ENCODE measurements at regions not wholly inside any gene's neighbourhood (a gene's known extent, or its start where the extent isn't known, plus 50 kb on each side); places are given as distances from the start of the nearest gene placed in this dataset.

DNA sequence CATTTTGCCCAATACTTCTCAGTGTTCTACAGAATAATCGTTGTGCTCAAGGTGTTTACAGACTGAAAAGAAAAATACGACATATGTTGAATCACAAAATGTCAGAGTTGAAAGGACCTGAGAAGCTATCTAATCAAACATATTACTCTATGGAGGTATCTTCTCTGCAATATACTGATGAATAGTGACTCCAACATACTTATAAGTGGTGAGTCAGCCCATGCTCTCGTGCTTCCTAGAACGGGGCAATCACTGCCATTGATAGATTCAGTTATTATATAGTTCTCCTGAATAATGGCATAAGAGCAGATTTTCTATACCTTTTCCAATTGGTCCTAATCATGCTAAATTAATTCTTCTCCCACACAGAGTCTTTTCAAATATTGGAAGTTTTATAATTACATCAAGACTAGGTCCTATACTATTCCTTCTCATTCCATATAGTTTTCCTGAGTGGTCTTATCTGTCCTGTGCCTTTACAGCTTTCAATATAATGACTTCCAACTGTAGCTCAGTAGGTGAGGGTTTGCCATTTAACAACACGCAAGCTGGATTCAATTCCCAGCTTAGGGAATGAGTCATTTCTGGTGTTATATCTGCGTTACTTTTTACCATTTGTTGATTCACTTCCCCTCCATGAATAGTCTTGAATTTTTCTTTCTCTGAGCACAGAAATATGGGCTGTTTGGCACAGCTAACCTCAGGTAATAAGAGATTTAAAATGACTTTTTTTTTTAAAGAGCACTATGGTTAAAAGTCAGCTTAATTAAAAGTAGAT, 81.1 kb downstream of the PLK2 start:
- POLR2A ChIA-PET = no interaction called here
- TF ChIP-seq HDGF (IDR thresholded peaks at IDR 0.05; ENCODE audit: borderline replicate concordance) = no peak
- no peak for TF ChIP-seq FOXM1 (IDR thresholded peaks at IDR 0.05; ENCODE audit: borderline replicate concordance)
- no peak for TF ChIP-seq FOXA1 (IDR thresholded peaks at IDR 0.05)
- no peak for TF ChIP-seq NFRKB (IDR thresholded peaks at IDR 0.05)
- no peak for TF ChIP-seq BHLHE40 (IDR thresholded peaks at IDR 0.05; ENCODE audit: borderline replicate concordance)
- TF ChIP-seq, protein P1, sequence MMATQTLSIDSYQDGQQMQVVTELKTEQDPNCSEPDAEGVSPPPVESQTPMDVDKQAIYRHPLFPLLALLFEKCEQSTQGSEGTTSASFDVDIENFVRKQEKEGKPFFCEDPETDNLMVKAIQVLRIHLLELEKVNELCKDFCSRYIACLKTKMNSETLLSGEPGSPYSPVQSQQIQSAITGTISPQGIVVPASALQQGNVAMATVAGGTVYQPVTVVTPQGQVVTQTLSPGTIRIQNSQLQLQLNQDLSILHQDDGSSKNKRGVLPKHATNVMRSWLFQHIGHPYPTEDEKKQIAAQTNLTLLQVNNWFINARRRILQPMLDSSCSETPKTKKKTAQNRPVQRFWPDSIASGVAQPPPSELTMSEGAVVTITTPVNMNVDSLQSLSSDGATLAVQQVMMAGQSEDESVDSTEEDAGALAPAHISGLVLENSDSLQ (IDR thresholded peaks at IDR 0.05) = no peak
- no peak for TF ChIP-seq ARNT (IDR thresholded peaks at IDR 0.05)
- no peak for DNase-seq (ENCODE audit: extremely low spot score)
- CTCF ChIA-PET = no interaction called here

DNA sequence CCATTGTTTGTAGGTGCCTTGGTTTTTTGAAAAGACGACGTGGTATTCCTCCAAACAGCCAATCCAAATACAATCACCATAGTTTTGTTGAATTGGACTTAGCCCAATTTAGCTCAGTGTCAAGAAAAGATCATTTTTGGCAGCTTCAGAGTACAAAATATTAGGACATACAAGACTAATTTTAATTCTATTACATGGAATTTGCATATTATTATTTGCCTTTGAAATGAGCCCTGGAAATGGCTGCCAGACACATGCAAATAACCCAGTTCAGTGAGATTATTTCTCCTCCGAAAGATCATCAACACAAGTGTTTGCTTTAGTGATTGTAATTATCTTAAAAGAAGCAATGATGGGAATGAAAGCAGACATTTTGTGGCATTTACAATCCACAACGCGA, 89.3 kb downstream of the PLK2 start:
- no peak for TF ChIP-seq FOXA1 (IDR thresholded peaks at IDR 0.05)
- no peak for TF ChIP-seq HDGF (IDR thresholded peaks at IDR 0.05; ENCODE audit: borderline replicate concordance)
- no peak for TF ChIP-seq NFRKB (IDR thresholded peaks at IDR 0.05)
- TF ChIP-seq SP1 (IDR thresholded peaks at IDR 0.05) = no peak
- TF ChIP-seq SUZ12 (IDR thresholded peaks at IDR 0.05) = no peak
- TF ChIP-seq ARNT (IDR thresholded peaks at IDR 0.05) = no peak
- CTCF ChIA-PET = no interaction called here

DNA sequence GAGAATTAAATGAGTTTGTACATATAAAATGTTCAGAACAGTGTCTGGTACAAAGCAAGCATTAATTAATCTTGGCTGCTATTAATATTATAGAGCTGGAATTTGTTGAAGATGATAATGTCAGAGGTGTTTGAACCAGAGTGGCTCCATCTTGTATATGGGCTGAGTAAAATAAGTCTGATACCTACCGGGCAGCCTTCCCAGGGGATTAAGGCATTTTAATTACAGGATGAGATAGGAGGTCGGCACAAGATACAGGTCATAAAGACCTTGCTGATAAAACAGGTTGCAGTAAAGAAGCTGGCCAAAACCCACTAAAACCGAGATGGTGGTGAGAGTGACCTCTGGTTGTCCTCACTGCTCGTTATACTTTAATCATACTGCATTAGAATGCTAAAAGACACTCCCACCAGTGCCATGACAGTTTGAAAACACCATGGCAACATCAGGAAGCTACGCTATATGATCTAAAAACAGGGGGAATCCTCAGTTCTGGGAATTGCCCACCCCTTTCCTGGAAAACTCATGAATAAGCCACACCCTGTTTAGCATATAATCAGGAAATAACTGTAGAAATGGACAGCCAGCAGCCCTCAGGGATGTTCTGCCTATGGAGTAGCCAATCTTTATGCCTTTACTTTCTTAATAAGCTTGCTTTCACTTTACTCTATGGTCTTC, 90.2 kb downstream of the PLK2 start:
- TF ChIP-seq SP1 (IDR thresholded peaks at IDR 0.05) = no peak
- no peak for TF ChIP-seq LEF1 (IDR thresholded peaks at IDR 0.05; ENCODE audit: borderline replicate concordance)
- no peak for TF ChIP-seq FOXK2 (IDR thresholded peaks at IDR 0.05)
- no peak for TF ChIP-seq FOXM1 (IDR thresholded peaks at IDR 0.05; ENCODE audit: borderline replicate concordance)
- CTCF ChIA-PET = no interaction called here
- POLR2A ChIA-PET = no interaction called here
- DNase-seq (ENCODE audit: extremely low spot score) = no peak

More for the DNA sequence above, 89.3 kb downstream of the PLK2 start:
- DNase-seq (ENCODE audit: extremely low spot score) = no peak
- POLR2A ChIA-PET = no interaction called here

DNA sequence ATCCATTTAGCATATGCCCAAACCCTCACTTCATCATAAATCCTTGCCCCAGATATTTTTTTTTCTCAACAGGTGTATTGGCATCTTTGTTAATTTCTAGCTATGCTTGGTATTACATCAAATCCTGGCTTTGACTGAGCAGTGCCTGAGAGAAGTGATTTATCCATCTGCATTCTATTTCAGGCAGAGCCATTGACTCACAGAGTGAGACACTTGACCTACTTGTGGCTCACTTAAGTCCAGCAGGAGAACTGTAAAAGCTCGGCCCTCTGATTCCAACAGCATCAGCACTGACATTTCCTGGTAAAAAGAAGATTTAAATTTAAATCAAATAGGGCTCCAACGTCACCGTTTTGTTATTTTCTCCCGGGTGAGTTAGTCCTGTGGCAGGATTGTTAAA, 93.4 kb downstream of the PLK2 start:
- no peak for DNase-seq (ENCODE audit: extremely low spot score)
- CTCF ChIA-PET = no interaction called here
- POLR2A ChIA-PET = no interaction called here
- TF ChIP-seq LEF1 (IDR thresholded peaks at IDR 0.05; ENCODE audit: borderline replicate concordance) (no peak), ARNT (IDR thresholded peaks at IDR 0.05) (no peak), FOXM1 (IDR thresholded peaks at IDR 0.05; ENCODE audit: borderline replicate concordance) (no peak), L3MBTL2 (conservative IDR thresholded peaks at IDR 0.05) (no peak)
- TF ChIP-seq, protein P1 (IDR thresholded peaks at IDR 0.05) = no peak

DNA sequence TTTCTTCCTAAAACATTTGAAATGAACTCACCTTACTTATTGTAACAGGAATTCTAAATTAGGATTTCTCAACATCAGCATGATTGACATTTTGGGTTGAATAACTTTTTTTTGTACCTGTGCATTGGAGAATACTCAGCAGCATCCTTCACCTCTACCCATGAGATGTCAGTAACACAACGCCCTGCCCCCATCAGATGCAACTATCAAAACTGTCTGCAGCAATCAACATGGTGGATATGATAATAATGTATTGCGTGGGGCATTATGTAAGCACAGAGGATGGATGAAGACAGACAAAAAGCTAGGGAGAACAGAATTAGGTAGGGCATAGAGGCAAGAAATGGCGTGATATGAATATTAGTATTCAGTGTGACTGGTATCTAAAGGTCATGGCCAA, 94.1 kb downstream of the PLK2 start:
- TF ChIP-seq ARNT (IDR thresholded peaks at IDR 0.05) = no peak
- TF ChIP-seq FOXK2 (IDR thresholded peaks at IDR 0.05) = no peak
- TF ChIP-seq FOXA1 (IDR thresholded peaks at IDR 0.05) = no peak
- no peak for TF ChIP-seq L3MBTL2 (conservative IDR thresholded peaks at IDR 0.05)
- TF ChIP-seq TARDBP (IDR thresholded peaks at IDR 0.05) = no peak
- no peak for TF ChIP-seq ELF4 (IDR thresholded peaks at IDR 0.05)
- TF ChIP-seq, protein P1 (IDR thresholded peaks at IDR 0.05) = no peak
- TF ChIP-seq ZNF384 (IDR thresholded peaks at IDR 0.05) = no peak
- no peak for TF ChIP-seq LEF1 (IDR thresholded peaks at IDR 0.05; ENCODE audit: borderline replicate concordance)
- ChIA-PET CTCF (no interaction called here), POLR2A (no interaction called here)

DNA sequence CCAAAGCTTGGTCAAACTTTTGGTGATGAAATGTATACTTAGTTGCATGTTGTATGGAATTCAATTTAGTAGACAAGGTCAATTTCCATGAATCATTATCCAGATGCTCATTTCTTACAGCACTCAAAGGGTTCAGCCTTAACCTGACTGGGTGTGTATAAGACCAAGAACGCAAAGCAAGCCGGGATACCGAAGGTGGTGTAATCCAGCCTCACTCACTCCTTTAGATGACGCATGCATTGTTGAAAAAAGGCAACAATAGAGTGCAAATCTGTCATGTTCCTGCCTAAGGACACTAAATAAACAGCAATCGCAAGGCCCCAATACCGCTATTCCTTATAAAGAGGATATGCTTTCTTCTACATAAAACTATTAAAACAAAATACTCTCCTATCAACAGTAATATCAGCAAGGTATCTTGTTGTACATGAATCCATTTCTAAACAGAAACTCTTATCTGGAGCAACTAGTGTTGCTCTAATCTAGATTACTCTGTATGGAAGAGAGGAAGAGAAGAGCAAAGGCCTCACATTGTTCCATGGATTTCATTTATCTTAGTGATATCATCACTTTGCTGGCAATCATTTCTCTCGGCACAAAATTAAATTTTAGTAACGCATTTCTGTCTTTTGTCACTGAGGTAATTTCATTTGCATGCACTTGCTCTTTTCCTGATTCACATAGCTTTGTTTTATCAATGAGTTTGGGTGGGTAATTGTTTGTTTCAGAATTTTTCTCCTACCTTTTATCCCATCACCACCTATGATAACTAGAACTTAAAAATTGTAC, 96.2 kb downstream of the PLK2 start:
- no peak for TF ChIP-seq SUZ12 (IDR thresholded peaks at IDR 0.05)
- POLR2A ChIA-PET = no interaction called here
- no peak for DNase-seq (ENCODE audit: extremely low spot score)
- CTCF ChIA-PET = no interaction called here

More for the DNA sequence above, 94.1 kb downstream of the PLK2 start:
- DNase-seq (ENCODE audit: extremely low spot score) = no peak

DNA sequence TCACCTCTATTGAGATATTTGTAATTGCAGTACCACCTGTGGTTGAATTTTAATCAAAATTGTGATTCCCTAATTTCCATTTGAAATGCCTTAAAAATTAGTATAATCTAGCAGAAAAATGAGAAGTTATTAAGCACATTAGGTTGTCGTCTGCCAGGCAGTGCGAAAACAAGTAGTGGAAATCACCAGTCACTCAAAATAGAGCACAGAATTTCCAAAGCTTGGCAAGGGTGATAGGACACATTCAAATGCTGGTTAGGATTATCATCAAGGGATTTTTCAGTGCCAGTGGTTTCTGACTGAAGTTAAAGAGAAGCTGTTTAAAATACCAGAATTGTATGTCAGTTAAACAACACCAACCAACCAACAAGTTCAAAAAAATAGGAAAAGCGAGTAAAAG, 97.8 kb downstream of the PLK2 start:
- no peak for DNase-seq (ENCODE audit: extremely low spot score)
- CTCF ChIA-PET = no interaction called here

More for the DNA sequence above, 97.8 kb downstream of the PLK2 start:
- POLR2A ChIA-PET = no interaction called here
- TF ChIP-seq ZNF384 (IDR thresholded peaks at IDR 0.05) = no peak
